ENCODE measurements at regions not wholly inside any gene's neighbourhood (a gene's known extent, or its start where the extent isn't known, plus 50 kb on each side); places are given as distances from the start of the nearest gene placed in this dataset.

DNA sequence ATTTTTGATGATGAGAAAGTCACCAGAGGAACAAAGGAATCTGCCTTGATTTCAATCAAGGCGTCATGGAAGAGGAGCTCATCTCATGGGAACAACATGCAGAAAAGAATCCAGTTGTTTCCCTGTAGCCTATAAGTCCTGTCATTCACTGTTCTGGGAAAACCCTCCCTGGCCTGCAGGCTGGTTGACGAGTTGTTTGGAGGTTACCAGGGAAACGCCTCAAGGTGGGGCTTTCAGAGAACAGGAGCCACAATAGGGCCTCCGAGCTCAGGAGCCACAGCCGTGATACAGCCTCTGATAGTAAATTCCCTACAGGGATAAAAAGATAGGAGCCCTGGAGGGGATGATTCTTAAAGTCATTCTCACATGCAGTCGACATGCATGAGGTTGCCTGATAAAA lies 135.2 kb downstream of the PSMG1 start:
- no peaks in the 10 kb centered on the region for H3K27me3 Mint-ChIP-seq
- ChIA-PET CTCF (no interaction called here), POLR2A (no interaction called here)
- no peaks in the 10 kb centered on the region for H3K4me1 Mint-ChIP-seq (ENCODE audit: low read depth)
- H3K4me3 Mint-ChIP-seq: no peak overlapping the region
- no peak overlapping the region for H3K27ac Mint-ChIP-seq
- no peaks in the 10 kb centered on the region for H3K36me3 Mint-ChIP-seq (ENCODE audit: low read depth)
- Histone ChIP-seq H3K36me3 (ENCODE audit: insufficient read depth, low read length) (no peaks in the 10 kb centered on the region), H3K27me3 (ENCODE audit: control insufficient read depth in 1 of 2, insufficient read depth in 2 of 2, low read length in 2 of 2) (no peaks in the 10 kb centered on the region), H3K4me3 (ENCODE audit: low read length) (no peak overlapping the region), H3K9me3 (ENCODE audit: control insufficient read depth in 1 of 2, insufficient read depth in 1 of 2, low read length in 2 of 2) (no peaks in the 10 kb centered on the region), H3K4me1 (ENCODE audit: insufficient read depth, low read length) (no peaks in the 10 kb centered on the region), H3K27ac (ENCODE audit: low read depth in 1 of 2, low read length in 2 of 2) (no peak overlapping the region)
- intact Hi-C loops (cut with DNase I, micrococcal nuclease): no loop called here
- DNase-seq (no peak), ATAC-seq (ENCODE audit: poor library complexity) (no peak)
- no peak for TF ChIP-seq CTCF (IDR thresholded peaks at IDR 0.05)
- no peaks in the 10 kb centered on the region for H3K9me3 Mint-ChIP-seq

- no peak overlapping the region for H3K4me3 Mint-ChIP-seq
Measured at GRCh38 chr21:39047046-39047445, 136.2 kb downstream of the PSMG1 start.

GRCh38 chr21:39046236-39046916 lies 136.9 kb downstream of the PSMG1 start:
- TF ChIP-seq CTCF (IDR thresholded peaks at IDR 0.05): no peak
- Mint-ChIP-seq H3K9me3 (no peaks in the 10 kb centered on the region), H3K27me3 (no peaks in the 10 kb centered on the region), H3K4me1 (ENCODE audit: low read depth) (no peaks in the 10 kb centered on the region), H3K27ac (no peak overlapping the region), H3K4me3 (no peak overlapping the region), H3K36me3 (ENCODE audit: low read depth) (no peaks in the 10 kb centered on the region)
- Histone ChIP-seq H3K27ac (ENCODE audit: low read depth in 1 of 2, low read length in 2 of 2) (no peak overlapping the region), H3K36me3 (ENCODE audit: insufficient read depth, low read length) (no peaks in the 10 kb centered on the region), H3K4me3 (ENCODE audit: low read length) (no peak overlapping the region), H3K9me3 (ENCODE audit: control insufficient read depth in 1 of 2, insufficient read depth in 1 of 2, low read length in 2 of 2) (no peaks in the 10 kb centered on the region), H3K27me3 (ENCODE audit: control insufficient read depth in 1 of 2, insufficient read depth in 2 of 2, low read length in 2 of 2) (peaks cover 0 to 2% of the 10 kb centered on the region in 2 experiments), H3K4me1 (ENCODE audit: insufficient read depth, low read length) (no peaks in the 10 kb centered on the region)
- intact Hi-C loops (cut with DNase I, micrococcal nuclease): no loop called here
- POLR2A ChIA-PET: no interaction called here
- CTCF ChIA-PET: no interaction called here
- ATAC-seq (ENCODE audit: poor library complexity) (no peak), DNase-seq (no peak)

More at GRCh38 chr21:39047046-39047445, 136.2 kb downstream of the PSMG1 start:
- intact Hi-C loops (cut with DNase I, micrococcal nuclease): no loop called here
- Mint-ChIP-seq H3K27ac (no peak overlapping the region), H3K36me3 (ENCODE audit: low read depth) (no peaks in the 10 kb centered on the region), H3K9me3 (no peaks in the 10 kb centered on the region), H3K4me1 (ENCODE audit: low read depth) (no peaks in the 10 kb centered on the region), H3K27me3 (no peaks in the 10 kb centered on the region)
- no peaks in the 10 kb centered on the region for H3K27me3 ChIP-seq (ENCODE audit: control insufficient read depth in 1 of 2, insufficient read depth in 2 of 2, low read length in 2 of 2)
- DNase-seq: no peak
- H3K36me3 ChIP-seq (ENCODE audit: insufficient read depth, low read length): no peaks in the 10 kb centered on the region
- no peaks in the 10 kb centered on the region for H3K9me3 ChIP-seq (ENCODE audit: control insufficient read depth in 1 of 2, insufficient read depth in 1 of 2, low read length in 2 of 2)
- no peak for TF ChIP-seq CTCF (IDR thresholded peaks at IDR 0.05)
- no peak overlapping the region for H3K4me3 ChIP-seq (ENCODE audit: low read length)
- ChIA-PET POLR2A (no interaction called here), CTCF (no interaction called here)
- no peaks in the 10 kb centered on the region for H3K4me1 ChIP-seq (ENCODE audit: insufficient read depth, low read length)
- no peak overlapping the region for H3K27ac ChIP-seq (ENCODE audit: low read depth in 1 of 2, low read length in 2 of 2)
- ATAC-seq (ENCODE audit: poor library complexity): no peak

Measured in CD4-positive, alpha-beta T cell (primary cell).